Kidney glomerular epithelial cell (primary cell): ENCODE measurements at regions not wholly inside any gene's neighbourhood (a gene's known extent, or its start where the extent isn't known, plus 50 kb on each side); places are given as distances from the start of the nearest gene placed in this dataset.
A peak's percentile ranks its signal among the peaks of the same experiment; 100 is the strongest.
"Not testable (repeated sequence)": the region's sequence is repeated elsewhere in the genome, so short reads cannot be mapped to it uniquely, and the experiment has no call there.

Experiments
- DNase-seq: peaks from one replicate; lab custom pipeline; 2025; lab: John Stamatoyannopoulos, UW

GRCh38 chrX:63581906-63582305, 203.1 kb downstream of the ARHGEF9 start:
- DNase-seq: no peak

GRCh38 chrX:63581398-63581797, 203.6 kb downstream of the ARHGEF9 start:
- DNase-seq: no peak

DNA sequence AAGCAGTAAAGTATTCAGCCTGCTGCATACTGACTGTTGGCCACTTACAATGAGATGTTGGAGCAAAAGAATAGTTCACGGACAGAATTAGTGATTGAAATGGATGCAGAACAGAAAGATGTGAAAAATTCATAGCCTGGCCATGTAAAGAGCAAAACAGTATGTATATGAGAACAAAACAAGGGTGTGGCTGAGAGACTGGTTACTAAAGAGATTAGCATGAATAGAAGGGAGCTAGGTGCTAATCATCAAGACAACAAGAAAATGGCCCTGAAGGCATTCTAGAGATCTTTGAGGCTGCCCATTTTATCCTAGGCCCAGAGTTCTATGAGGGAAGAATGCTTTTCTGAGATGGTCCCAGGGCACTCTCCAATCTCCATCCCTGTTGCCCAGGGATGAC, 208.5 kb downstream of the ARHGEF9 start:
- no peak for DNase-seq

DNA sequence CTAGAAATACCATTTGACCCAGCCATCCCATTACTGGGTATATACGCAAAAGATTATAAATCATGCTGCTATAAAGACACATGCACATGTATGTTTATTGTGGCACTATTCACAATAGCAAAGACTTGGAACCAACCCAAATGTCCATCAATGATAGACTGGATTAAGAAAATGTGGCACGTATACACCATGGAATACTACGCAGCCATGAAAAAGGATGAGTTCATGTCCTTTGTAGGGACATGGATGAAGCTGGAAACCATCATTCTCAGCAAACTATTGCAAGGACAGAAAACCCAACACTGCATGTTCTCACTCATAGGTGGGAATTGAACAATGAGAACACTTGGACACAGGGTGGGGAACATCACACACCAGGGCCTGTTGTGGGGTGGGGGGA, 209.3 kb downstream of the ARHGEF9 start:
- DNase-seq: not testable (repeated sequence)

DNA sequence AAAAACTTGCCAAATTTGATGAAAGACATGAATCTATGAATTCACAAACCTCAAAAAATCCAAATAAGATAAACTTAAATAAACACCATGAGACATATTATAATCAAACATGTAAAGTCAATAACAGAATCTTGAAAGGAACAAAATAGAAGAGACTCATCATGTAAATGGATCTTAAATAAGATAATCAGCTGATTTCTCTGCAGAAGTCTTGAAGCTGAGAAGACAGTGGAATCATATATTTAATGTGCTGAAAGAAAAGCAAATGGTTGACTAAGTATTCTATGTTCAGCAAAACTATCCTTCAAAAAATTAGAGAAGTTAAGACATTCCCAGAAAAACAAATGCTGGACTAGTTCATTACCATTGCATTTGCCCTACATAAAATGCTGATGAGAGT, 215.7 kb upstream of the SPIN4 start:
- DNase-seq: no peak

- no peak for DNase-seq
Observed at GRCh38 chrX:63561425-63561824, 210.3 kb upstream of the SPIN4 start.

- peak; percentile 62 for DNase-seq
Observed at GRCh38 chrX:63560601-63561218, 209.6 kb upstream of the SPIN4 start.

DNA sequence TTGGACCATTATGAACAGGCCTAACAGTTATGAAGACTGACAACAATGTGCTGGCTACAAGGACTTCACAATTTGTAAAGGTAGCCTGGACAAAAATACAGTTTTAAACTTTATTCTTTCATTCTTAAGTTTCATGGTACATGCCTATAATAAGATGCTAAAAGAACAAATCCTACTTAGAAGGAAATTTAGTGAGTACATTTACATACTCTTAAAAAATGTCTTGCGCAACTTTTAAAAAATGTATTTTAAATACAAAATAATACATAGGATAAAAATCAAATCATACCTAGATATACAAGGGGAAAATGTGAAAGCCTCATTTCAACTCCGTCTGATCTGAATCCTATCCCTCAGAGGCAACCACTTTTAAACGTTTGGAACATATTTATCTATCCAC, 200.7 kb upstream of the SPIN4 start:
- DNase-seq: no peak

GRCh38 chrX:63530654-63531053, 179.5 kb upstream of the SPIN4 start:
- no peak for DNase-seq

DNA sequence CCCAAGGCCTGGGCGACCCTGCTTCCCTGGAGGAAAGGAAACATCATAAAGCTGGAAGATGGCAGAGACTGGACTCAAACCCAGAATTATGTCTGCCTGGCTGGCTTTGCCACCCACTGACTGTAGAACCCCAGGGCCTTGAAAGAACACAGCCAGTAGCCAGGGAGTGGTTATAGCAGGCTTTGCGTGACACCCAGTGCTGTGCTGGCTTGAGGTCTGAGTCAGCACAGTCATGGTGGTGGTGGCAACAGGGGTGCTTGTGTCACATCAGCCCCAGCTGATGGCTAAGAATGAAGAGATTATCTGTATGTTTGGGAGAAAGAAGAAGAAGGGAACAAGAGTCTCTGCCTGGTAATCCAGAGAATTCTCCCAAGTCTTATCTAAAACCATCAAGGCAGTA, 178.8 kb upstream of the SPIN4 start:
- no peak for DNase-seq

DNA sequence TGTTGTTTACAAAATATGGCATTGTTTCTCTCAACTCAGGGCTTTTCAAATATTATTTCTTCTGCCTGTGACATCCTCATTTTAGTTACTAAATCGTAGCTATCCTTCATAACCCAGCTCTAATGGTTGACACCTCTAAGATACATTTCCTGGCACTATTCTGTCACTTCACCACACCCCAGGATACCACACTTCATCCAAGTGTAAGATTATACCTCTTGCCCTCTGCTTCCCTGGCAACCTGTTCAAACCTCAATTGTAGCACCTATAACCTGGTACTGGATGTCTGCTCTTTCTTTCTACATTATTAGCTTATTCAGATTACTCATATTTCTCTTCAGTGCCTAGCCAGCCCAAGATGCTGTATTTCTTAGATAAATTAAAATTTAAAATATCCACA, 175.7 kb upstream of the SPIN4 start:
- no peak for DNase-seq

DNA sequence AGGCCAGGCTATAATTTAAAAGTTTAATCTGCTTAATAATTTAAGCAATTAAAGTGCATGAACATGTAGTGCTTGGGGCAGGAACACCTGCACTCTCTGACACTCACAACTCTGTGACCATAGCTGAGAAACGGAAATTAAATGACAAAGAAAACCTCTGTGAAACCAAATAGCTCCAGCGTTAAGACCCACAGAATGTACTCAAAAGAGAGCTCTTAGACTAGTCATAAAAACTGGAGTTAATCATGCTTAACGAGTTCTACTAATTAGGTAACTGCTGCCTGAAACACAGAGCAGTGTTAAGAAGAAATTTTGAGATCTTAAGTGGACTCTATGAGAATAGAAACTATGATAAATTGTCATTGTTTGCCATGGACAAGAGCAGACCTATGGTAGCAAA, 174.4 kb upstream of the SPIN4 start:
- no peak for DNase-seq

DNA sequence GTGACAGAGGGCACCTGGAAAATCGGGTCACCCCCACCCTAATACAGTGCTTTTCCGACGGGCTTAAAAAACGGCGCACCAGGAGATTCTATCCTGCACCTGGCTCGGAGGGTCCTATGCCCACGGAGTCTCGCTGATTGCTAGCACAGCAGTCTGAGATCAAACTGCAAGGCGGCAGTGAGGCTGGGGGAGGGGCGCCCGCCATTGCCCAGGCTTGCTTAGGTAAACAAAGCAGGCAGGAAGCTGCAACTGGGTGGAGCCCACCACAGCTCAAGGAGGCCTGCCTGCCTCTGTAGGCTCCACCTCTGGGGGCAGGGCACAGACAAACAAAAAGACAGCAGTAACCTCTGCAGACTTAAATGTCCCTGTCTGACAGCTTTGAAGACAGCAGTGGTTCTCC, 168.2 kb upstream of the SPIN4 start:
- not testable (repeated sequence) for DNase-seq

DNA sequence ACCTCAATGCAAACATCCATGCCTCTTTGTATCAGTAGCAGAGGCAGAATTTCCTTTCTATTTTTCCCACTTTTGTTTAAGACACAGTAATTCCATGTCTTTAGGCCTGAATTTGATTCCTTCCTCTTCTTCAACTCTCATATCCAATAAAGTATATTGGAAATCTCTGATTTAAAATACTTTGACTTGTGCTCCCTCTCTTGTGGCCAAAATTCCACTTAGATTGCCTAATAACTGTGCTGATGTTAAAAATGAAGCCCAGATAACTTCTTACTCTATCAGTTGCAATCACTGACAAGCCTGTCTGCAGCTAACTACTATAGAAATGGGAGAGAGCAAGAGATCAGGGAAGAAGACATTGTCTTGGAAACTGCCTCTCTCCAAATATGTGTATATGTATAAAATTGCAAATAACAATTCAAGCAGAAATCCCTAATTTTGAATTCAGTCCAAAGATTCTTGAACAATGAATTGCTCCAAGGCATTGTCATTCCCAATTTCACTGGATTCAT, 163.5 kb upstream of the SPIN4 start:
- DNase-seq: no peak

DNA sequence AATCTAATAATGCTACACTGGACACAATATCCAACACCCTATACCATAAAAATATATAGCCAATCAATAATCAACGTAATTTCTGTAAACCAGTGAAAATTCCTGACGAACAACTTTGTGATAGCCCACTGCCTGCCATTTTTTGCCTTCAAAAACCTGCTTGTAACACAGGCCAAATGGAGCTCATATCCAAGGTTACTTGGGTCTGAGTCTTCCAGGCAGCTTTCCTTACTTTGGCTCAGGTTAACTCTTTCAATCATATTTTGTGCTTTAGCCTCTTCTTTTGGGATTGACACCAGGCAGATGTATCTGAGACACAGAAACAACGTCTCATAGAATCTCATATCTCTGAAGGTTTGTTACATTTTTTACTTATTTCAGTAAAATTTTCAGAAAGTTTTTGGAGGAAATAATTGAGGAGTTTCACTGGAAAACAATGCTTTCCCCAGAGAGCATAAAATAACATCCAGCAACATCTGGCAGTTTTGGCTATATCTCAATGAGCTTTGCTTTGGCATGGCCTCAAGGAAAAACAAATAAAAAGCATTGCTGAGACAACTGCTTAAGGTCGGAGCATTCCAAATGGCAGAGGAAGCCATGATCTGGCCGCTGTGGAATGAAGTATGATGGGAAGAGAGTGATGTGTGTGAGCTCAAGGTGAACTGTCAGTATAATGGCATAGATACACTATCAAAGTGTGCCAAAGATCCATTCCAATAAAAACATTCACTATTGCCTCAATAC, 162.9 kb upstream of the SPIN4 start:
- no peak for DNase-seq

DNA sequence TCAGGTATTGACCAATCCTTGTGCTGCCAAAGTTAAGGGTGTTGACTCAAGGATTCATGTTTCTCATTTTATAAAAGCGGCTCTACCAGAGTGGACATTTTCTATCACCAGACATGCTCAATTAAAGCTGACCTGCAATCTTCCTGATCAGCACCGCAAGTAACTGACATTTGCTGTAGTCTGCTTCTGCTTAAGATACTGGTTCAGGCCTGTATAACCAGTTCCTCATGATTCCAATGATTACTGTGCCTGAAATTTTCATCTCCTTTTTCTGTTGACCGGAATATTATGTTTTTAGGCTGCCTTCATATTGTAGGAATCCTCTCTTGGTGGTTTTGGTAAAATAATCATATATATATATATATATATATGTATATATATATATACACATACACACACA, 160.2 kb upstream of the SPIN4 start:
- DNase-seq: no peak

DNA sequence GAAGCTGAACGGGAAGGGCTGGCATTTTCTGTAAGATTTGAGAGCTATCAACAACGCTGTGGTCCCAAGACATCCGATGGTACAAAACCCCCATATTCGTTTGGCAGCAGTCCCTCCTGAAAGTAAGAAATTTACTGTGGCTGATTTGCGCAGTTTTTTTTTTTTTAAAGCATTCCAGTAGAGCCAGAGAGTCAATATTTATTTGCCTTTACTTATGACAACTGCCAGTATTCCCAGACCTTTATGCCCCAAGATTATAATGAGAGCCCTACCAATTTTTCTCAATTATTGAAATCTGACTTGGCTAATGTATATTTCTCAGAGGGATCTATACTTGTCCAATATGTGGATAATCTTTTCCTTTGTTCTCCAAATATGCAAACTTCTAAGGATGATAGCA, 157.5 kb upstream of the SPIN4 start:
- DNase-seq: no peak

DNA sequence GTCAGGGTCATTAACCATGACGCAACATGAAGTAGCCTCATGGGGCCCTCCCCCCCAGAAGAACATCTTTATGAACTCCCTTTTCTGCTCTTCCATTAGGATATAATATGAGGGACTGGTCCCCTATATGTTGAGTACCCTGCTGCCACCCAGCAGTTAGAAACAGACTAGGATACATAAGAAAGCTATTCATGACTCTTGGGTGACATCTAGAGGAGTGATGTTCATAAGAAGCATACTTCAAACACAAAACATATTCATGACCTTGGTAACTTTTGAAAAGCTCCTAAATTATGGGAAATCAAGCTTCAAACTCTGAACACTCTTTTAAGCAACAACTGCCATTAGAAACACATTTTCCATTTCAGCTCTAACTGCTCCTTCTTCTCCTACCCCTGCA, 155.2 kb upstream of the SPIN4 start:
- no peak for DNase-seq

DNA sequence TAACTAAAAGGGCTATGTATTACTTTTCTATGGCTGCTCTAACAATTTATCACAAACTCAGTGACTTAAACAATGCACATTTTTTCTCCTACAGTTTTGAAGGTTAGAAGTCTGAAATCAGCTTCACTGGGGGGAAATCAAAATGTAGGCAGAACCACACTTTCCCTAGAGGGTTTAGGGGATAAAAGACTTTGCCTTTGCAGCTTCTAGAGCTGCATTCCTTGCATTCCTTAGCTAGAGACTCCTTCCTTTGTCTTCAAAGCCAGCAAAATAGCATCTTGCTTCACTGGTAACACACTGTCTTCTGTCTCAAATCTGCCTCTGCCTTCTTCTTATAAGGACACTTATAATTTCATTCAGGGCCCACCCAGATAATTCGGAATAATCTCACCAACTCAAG, 152.4 kb upstream of the SPIN4 start:
- DNase-seq: peak; percentile 40

DNA sequence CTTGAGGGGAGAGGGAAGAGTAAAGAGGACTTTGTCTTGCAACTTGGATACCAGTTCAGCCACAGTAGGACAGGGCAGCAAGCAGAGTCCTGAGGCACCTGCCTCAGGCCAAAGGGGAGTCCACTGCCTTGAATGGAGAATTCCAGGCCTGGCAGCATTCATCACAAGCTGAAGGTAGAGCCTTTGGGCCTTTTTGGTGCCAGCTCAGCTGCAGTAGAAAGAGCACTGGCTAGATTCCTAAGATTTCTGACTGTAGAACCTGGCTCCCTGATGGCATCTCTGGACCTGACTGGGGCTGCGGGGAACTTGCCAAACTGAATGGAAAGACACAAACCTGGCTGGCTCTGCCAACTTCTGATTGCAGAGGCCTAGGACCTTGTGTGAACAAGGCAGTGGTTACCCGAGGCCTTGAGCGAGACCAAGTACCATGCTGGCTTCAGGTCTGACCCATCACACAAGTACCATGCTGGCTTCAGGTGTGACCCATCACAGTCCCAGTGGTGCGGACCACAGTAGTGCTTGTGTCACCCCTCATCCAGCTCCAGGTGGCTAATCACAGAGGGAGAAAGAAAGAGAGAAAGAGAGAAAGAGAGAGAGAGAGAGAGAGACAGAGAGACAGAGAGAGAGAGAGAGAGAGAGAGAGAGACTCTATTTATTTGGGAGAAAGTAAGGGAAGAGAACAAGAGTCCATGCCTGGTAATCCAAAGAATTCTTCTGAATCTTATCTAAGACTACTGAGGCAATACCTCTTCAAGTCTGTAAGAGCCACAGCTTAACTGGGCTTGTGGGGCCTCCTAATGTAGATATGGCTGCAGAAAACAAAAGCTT, 137.6 kb upstream of the SPIN4 start:
- no peak for DNase-seq

DNA sequence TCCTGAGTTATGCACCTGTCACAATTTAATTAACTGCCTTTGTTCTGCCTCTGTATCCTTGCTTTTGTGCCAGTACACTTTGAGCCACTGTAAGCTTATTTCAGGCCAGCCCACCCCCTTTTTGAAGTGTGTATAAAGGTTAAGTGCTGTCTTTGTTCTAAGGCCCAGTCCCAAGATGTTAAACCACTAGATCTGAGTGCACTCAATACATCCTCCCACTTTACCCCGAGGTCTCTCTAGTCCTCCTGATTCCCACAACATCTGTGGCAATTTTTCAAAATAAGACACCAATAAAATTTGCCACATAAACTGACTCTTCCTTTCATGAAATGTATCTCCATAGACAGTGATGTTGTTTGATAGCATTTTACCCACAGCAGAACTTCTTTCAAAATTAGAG, 124.1 kb upstream of the SPIN4 start:
- DNase-seq: no peak

- no peak for DNase-seq
Observed at GRCh38 chrX:63471004-63471403, 119.9 kb upstream of the SPIN4 start.

DNA sequence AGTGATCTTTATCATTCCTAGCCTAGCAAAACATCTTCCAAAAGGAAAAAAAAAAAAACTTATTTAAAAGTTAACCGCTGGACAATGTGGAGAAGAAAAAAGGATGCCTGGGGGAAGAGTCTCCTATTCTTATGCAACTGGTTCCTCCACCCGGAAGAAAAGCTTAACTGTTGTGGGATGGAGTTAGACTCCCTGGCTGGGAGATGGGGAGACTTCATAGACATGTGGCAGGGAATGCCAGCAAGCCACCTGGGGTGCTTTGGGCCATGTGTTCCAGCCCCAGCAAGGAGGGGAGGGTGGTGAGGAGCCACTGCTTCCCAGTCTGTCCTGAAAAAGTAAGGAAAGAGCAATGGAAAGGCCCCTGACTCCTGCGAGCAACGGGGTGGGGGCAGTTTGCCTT, 119.4 kb upstream of the SPIN4 start:
- DNase-seq: no peak
